Esophagus muscularis mucosa (tissue), 4 donors: ENCODE measurements at regions not wholly inside any gene's neighbourhood (a gene's known extent, or its start where the extent isn't known, plus 50 kb on each side); places are given as distances from the start of the nearest gene placed in this dataset.

Source experiments
- CTCF ChIP-seq, 3 experiments: fragments of 200-600 bp in 2 of 3; fragments of 450-650 bp in 1 of 3; sonication (generic) in 2 of 3; IDR thresholded peaks; one replicate each; pipeline ENCODE4 v1.5.1; 2017 to 2019; ENCODE audit warnings: antibody characterized with exemption in 3 of 3, mild to moderate bottlenecking in 2 of 3, moderate library complexity in 1 of 3
- EP300 ChIP-seq: sonication (generic); formaldehyde crosslinking; IDR thresholded peaks from one replicate; pipeline ENCODE4 v1.6.1; 2017; ENCODE audit warnings: antibody characterized with exemption
- POLR2A ChIP-seq: fragments of 450-650 bp; IDR thresholded peaks from one replicate; pipeline ENCODE4 v1.6.1; 2017; ENCODE audit warnings: antibody characterized with exemption, moderate library complexity, mild to moderate bottlenecking, low read depth
- POLR2AphosphoS5 ChIP-seq, 2 donors: sonication (generic); formaldehyde crosslinking; IDR thresholded peaks; one replicate each; pipeline ENCODE4 v1.6.1; 2017; ENCODE audit warnings: antibody characterized with exemption in 2 of 2

DNA sequence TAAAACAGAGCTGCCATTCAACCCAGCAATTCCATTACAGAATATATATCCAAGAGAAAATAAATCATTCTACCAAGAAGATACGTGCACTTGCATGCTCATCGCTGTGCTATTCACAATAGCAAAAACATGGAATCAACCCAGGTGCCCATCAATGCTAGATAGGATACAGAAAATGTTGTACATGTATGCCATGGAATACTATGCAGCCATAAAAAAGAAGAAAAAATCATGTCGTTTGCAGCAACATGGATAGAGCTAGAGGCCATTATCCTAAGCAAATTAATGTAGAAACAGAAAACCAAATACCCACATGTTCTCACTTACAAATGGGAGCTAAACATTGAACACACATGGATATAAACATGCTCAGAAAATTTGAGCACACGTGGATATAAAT is 633.1 kb upstream of the CITED2 start:
- TF ChIP-seq CTCF (IDR thresholded peaks at IDR 0.05) (no peak), POLR2A (no peak), POLR2AphosphoS5 (IDR thresholded peaks at IDR 0.05) (no peak), EP300 (no peak)
